Panc1 (cell line): ENCODE measurements at regions not wholly inside any gene's neighbourhood (a gene's known extent, or its start where the extent isn't known, plus 50 kb on each side); places are given as distances from the start of the nearest gene placed in this dataset.

Experiments
- CTCF ChIP-seq: fragments of 450-650 bp; IDR thresholded peaks from 2 replicates; pipeline ENCODE4 v1.5.1; 2017; ENCODE audit warnings: mild to moderate bottlenecking
- POLR2AphosphoS5 ChIP-seq: IDR thresholded peaks from 2 replicates; pipeline ENCODE4 v1.6.1; 2012; ENCODE audit warnings: mild to moderate bottlenecking, low read depth, low read length, moderate library complexity
- REST ChIP-seq, 2 experiments: IDR thresholded peaks; 2 replicates each; pipeline ENCODE4 v1.6.1; 2011 to 2012; ENCODE audit warnings: low read depth in 2 of 2, control low read depth in 1 of 2, low read length in 1 of 2, mild to moderate bottlenecking in 1 of 2, moderate library complexity in 1 of 2; ENCODE audit not compliant: insufficient read depth in 1 of 2
- SIN3A ChIP-seq: IDR thresholded peaks from 2 replicates; pipeline ENCODE4 v1.6.1; 2012; ENCODE audit warnings: low read depth, mild to moderate bottlenecking, low read length, moderate library complexity, borderline replicate concordance; ENCODE audit not compliant: insufficient read depth
- TCF7L2 ChIP-seq: IDR thresholded peaks from 2 replicates; pipeline ENCODE4 v1.6.1; 2011; ENCODE audit warnings: mild to moderate bottlenecking, low read depth, low read length, inconsistent platforms

GRCh38 chr7:109879287-109879828 lies 1211.6 kb upstream of the LRRN3 start:
- TF ChIP-seq POLR2AphosphoS5 (no peak), CTCF (no peak), REST (IDR thresholded peaks at IDR 0.05; ENCODE audit: insufficient read depth in 1 of 2, low read depth in 2 of 2, low read length in 1 of 2) (no peak), SIN3A (no peak), TCF7L2 (no peak)
